Ecto neural progenitor cell (in vitro differentiated cells): ENCODE measurements at regions not wholly inside any gene's neighbourhood (a gene's known extent, or its start where the extent isn't known, plus 50 kb on each side); places are given as distances from the start of the nearest gene placed in this dataset.

Experiments
- DNase-seq: peaks from one replicate; pipeline ENCODE4 v3.0.0-alpha.2; 2018; ENCODE audit warnings: low spot score

DNA sequence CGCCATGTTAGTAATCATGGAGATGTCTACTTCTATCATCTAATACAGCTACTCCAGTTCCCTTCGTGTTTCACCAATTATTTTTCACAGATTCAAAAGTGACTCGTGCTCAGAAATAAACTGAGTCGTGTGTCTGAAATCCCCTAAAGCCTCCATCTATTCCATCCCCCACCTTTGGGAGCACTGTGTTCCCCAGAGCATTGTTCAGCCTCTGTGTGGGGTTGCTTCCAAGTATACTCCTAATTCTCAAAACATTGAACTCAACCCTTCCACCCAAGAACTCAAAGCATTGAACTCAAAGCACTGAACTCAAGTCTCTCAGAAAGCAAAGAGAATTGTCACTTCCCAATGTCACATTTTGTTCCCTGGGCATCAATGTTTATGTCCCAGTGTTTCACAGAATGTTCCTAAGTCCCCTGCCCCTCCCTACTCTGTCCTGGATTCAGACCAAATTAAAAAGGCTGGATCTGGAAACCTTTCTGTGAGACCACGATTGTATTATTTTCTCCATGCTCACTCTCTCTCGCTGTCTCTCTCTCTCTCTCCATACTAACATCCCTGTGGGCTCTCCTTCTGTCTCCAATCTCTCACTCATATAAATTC lies 138.5 kb upstream of the QRFPR start:
- DNase-seq, result no peak

DNA sequence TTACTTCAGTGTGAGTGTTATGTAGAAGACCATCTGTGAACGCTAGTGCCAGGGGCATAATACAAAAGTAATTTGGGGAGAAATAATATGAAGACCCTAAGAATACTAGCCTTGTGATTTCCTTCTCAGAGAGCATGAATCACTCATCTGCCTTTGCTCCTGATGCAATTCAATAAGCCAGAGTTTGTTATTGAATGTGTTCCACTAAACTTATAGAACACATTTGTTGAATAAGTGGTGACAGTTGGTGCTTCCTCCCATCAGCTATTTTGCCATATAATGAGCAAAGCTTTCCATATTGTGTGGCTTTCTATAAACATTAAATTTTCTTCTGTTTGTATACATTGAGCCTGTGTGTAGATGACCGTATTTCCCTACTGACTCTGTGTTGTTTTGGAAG lies 136.4 kb upstream of the QRFPR start:
- no peak for DNase-seq

DNA sequence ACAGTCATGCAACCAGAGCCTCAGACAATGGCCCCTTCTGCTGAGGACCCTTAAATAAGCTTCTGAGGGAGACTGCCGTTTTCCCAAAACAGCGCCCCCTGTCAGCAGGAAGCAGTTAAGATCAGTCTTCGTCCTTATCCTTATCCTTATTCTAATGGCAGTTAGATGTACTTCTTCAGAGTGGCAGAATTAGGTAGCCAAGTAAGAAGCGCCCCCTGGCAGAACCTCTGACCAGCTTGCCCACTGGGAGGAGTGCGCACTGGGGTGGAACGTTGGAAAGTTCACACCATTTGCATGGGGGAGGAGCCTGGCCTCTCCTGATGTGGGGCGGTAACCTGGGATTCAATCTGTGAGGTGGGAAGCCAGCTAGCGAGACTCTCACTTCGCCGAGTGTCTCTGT lies 133.6 kb upstream of the QRFPR start:
- DNase-seq, result no peak

DNA sequence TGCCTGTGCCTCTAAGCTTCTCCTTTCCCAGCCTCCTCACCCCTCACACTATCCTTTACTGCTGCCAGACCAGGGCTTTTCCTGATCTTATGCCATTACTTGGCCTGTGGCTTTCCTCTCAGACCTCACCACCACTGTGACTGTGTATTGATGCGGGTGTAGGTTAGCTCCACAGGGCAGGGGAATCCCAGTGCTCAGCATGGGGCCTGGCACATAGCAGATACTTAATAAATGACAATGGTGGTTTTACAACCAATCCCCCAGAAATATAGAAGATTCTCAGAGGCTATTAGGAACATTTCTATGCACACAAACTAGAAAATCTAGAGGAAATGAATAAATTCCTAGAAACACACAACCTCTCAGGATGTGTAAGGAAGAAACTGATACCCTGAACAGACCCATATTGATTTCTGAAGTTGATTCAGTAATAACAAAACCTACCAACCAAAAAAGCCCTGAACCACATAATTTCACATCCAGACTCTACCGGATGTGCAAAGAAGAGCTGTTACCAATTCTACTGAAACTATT lies 129.6 kb upstream of the QRFPR start:
- no peak for DNase-seq

DNA sequence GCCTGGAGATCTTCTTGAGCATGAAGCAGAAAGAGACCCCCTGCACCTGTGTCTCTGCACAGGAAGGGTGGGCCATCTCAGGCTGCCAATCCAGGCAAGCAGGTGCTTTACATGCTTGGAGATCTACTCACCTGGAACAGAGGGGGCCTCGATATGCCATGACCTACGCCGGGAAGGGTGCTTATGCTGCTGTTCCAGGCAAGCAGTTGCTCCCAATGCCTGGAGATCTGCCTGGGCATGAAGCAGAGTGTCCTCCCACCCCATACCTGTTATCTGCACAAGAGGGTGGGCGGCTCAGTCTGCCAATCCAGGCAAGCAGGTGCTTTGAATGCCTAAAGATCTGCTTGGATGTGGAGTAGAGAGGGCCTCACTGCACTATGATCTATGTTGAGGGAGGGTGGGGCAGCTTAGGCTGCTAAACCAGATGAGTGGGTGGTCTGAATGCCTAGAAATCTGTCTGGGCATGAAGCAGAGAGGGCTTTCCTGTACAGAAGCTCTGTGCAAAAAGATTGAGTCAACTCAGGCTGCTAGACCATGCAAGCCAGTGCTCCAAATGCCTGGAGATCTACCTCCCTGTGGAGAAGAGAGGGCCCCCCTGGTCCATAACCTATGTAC lies 104.5 kb upstream of the QRFPR start:
- no peak for DNase-seq

DNA sequence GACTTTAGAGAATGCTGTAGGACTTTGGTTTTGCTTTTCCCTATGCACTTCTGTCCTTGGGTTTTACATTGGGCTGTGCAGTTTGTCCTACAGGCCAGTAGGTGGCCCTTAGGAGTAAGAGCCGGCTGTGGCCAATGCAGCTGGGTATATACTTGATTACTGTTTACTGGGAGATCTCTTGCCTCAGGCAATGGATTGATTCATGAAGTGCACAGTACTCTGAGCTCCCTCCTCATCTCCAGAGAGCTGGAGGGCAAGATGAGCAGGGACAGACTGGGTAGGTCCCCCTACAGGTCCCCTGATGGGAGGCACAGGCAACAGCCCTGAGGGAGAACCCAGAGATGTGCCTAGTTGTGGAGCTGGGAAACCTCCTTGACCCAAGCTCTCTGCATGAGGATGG lies 103.8 kb upstream of the QRFPR start:
- DNase-seq, result no peak

DNA sequence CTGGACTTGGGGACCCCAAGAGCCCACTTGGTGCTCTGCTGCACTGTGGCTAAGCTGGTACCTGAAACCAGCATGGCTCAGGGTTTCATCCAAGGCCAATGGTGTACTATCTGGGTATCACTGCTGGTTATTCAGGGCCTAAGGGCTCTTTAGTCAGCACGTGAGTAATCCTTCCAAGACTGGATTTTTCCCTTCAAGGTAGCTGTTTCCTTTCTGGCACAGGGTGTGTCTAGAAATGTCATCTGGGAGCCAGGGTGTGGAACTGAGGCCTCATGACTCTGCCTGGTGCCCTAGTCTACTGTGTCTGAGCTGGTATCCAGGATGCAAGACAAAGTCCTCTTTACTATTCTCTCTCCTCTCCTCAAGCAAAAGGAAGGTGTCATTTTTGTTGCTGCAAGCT lies 99.0 kb upstream of the QRFPR start:
- DNase-seq, result no peak

DNA sequence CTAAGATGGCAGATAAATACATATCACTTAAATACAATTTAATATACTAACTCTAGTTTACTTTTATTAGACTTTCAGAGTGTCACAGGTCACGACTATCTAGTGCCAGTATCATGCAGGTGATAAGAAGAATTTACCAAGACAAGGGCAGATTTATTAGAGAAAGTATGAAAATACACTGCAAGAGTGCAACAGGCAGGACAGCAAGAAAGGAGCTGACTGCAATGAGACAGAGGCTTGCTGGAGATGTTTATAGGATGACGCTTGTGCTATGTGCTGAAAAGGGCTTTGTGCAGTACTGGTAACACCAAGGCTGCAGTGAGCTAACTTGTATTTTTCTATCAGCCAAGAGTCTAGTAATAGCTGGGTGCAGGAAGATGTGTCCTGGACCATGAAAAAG lies 96.7 kb upstream of the QRFPR start:
- DNase-seq, result no peak

DNA sequence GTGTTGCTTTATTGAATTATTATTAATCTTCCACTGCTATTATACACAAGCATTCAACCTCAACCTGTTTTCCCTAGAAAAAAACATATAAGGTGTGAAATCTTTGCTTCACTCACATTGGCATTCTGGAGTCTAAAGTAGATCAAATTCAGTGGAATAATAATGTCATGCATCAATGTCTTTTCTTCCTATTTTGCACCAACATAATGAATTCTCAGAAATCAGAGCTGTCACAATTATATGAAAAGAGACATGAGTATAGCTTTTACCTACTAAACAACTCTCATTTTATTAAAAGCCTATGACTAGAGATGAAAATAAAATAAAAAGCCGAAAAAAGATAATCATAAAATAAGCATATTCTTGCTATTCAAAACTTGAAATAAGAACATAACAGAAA lies 96.3 kb upstream of the QRFPR start:
- DNase-seq, result no peak

DNA sequence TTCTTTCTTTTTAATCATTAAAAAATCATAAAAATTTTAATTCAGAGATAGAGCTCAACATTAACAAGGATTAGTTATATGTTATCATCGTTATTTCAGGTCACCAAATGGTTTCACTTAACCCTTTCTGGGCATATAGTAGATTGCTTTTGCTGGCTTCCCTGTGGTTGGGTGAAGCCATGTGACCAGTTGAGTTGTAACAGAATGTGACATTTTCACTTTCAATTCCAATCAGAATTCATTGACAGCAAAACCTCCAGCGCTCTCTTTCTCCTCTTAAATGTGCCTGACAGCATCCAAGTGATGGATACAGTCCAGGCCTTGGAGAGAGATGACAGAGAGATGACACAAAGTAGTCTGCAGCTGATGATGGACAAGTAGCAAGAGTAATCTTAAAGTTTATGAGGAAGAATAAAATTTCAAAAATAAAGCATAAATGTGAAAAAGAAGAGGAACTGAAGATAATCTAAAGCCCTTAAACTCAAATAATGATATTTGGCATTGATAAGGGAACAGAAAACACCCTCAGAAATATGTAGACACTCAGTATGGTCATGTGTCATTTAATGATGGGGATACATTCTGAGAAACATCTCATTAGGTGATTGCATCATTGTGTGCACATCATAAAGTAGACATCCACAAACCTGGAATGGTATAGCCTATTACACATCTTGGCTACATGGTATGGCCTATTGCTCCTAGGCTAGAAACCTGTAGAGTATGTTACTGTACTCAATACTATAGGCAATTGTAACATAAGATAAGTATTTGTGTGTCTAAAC lies 92.3 kb upstream of the QRFPR start:
- no peak for DNase-seq

DNA sequence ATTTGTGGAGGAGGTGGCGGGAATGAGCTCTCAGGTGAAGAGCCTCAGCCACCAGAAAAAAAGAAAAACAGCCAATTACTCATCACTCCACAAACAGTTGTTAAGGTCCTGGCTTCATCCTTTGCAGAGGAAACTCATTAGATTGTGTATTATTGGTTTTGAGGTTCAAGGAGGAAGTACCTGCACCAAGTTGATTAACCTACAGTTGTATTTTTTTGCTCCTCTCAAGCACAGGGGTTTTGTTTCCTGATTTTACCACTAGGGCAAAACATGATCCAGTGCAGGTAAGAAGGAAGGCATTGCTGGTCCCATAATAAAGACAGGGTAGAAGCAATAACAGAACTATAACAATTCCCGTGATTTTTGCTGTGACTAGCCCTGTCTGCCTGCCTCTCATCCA lies 84.0 kb upstream of the QRFPR start:
- no peak for DNase-seq

DNA sequence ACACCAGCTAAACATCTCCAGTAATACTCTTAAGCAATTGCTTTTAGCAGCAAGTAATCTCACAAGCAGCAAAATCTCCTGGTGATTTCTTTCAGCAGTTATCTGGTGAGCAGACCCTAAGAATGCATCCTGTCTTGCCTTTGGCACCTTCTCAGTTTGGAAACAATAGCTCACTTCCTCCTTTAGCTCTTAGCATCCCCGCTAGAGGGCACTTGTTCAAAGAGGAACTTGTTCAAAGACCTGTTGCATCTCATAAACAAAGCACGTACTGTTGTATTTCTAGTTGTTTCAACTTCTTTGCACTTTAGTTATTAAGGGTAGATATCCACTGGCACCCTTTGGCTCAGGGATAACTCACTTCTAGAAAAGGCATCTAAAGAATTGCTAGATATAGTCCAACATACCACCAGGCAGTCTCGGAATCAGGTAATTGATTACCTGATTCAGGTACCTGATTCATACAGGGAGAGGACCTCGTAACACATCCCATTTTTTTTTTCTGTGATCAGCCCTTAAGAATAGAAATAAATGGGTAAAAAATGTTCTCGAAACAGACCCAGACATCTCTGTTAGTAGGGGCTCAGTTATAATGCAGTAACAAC lies 81.9 kb upstream of the QRFPR start:
- DNase-seq, result no peak

DNA sequence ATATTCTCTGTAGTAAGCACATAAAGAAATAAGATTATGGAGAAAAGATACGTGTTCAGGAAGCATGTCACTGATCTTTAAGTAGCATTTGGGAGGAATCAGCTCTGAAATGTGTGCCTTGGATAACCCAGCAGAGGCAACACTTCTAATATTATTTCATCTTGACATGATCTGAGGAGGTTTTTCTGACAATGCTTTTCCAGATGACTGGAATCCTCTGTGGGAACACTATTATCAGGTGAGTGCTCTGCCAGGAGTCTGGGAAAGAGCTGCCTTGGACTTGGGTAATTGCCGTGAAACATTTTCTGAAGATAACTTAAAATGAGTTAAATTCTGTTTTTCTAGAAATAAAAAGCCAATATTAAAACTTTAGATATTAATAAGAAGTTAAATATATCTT lies 78.2 kb upstream of the QRFPR start:
- no peak for DNase-seq

DNA sequence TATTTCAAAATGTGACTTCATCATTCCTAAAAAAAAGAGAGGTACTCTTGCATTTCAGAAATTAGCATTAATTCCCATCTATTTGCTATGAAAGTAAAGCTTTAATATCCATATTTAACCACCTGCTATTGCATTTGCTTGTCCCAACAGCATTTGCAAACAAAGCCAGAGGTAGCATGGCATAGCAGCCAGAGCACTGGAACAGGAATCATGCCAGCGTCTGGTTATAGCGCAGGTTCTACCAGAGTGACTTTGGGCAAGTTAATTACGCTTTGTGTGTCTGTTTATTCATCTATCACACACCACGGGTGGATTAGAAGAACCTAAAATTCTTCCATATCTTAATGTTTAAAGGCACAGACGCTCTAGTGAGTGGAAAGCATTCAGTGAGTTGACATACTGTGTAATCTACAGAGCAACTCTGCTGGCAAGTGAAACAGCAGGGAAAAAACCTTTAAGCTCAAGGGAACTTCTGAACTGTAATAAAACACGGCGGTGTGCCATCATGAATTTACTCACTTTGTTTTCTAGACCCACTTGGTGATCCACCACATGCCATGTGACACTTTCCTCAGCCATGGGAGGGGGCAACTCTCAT lies 76.6 kb upstream of the QRFPR start:
- no peak for DNase-seq

DNA sequence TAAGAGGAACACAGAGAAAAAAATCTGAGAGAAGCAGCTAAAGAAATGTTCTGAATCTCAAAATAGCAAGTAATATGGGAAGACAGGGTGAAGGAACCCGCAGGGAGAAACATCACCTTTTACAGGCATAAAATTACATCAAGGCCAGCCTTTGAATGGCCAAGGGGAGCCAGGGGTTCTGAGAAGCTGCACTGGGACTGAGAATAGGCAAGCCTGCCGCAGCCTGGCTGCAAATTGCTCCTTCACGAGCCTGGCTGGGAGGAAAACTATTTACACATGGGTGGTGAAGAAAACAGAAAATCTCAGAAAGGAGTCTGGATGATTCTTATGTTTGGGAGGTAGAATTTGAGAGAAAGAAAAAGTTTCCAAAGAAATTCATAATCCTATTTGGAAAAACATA lies 74.5 kb upstream of the QRFPR start:
- no peak for DNase-seq

DNA sequence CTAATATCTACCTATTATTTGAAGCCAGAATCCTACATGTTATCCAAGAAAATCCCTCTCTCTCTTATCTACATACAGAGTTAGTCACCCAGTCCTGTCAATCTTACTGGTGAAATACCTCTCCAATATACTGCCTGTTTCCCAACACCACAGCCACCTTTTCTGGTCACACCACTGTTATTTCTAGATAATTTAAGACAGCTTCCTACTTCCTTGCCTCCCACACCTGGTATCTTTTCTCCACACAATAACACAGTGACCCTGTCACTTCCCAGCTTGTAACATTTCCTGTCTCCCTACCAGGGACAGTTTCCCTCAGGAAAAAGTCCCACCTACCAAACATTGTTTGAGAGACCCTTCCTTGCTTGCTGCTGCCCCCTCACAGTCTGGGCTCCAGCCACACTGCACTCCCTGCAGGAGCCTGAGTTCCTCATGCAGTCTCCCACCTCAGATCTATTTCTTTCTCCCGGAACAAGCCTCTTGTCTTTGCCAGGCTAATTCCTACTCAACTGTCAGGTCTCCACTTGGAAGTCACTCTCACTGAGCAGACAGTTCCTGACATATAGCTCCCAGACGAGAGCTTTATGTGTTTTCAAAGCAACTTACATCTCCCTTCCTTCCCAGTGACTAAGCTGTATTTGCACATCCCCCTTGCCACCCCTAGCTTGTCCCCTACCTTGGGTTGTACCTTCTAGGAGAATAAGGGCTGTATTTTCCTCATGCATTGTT lies 73.6 kb upstream of the QRFPR start:
- DNase-seq, result peak; percentile 52

DNA sequence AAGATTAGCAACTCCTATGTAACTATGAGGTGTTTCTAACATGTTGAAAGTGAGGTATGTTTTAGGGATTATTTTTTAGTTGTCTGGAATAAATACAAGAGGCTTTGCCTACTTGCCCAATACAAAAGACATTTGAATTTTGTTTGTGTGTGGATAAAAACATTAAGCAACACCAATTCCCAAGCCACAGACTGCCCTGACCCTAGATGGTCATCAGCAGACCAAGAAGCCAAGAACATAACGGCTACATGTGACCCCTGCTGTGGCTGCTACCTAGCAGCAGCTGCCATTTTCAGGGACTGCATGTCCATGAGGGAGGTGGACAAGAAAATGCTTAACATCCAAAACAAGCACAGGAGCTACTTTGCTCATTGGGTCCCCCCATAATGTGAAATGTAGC lies 70.5 kb upstream of the QRFPR start:
- DNase-seq, result no peak

DNA sequence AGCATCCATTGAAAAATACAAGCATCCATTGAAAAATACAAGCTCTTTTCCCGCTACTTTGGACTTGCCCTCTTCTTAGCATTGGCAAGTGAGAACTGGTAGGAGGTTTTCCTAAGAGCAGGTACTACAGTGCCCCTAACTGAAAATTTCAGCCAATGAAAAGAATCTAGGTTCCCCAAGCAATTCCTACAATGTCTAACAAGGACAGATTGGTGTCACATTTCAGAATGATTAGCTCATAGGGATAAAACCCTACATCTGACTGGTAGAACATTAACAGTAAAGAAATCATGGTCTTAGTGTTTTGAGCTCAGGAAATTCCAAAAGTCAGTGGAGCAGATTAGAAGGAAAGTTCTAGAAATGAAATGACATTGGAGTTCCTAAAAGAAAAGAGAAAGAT lies 68.6 kb upstream of the QRFPR start:
- DNase-seq, result no peak

DNA sequence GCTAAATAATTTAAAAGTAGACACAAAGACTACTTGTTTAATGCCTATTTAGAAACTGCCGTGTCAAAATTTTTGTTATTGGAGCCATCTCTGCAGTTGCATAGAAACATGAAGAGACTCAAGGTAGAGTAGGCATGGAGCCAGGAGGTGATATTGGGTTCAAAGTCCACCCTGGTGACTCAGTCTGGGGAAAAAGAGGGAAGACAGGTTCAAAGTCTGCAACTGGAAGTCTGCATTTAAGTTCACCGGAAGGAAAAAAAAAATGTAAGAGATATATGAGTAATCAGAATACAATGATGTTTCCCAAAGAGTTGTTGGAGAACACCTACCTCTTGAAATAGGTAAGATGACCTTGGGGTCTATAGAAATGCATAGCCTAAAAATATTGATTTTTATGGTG lies 67.4 kb upstream of the QRFPR start:
- DNase-seq, result no peak

DNA sequence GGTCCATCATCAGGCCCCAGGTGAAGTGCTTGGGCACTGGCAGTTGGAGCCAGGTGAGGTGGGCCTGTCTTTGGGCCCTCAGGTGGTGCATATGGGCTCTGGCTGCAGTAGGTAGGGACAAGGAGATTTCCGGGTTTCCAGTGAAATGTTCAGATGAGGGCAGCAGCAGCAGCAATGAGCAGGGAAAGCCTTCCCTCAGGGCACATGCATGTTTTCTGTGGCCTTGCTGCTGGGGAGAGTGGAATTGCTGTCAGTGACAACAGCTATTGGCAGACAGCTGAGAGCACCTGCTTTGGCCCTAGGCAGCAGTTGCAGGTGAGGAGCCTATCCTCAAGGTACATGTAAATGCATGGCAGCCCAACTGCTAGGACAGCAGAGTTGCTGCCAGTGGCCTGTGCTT lies 58.9 kb upstream of the QRFPR start:
- no peak for DNase-seq
